ENCODE measurements at regions not wholly inside any gene's neighbourhood (a gene's known extent, or its start where the extent isn't known, plus 50 kb on each side); places are given as distances from the start of the nearest gene placed in this dataset.

GRCh38 chr5:128896675-128897074, 68.6 kb upstream of the SLC27A6 start:
- no peak for DNase-seq

DNA sequence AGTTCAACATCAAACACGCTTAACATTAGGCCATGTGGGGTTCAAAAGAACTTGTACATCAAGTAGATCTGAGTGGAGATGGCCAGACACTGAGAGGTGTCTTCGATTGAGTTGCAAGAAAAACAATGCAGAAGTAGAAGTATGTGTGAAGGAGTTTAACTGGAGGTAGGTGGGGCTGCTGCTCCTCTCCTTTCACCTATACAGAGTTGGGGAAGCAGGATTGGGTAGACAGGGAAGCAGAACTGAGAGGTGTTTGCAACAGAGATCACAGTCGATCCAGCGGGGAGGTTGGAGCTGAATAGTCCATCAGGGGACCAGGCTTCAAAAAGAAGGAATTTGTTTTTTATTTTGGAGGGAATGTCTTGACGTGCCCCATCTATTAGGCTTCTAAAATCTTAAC, 61.7 kb upstream of the SLC27A6 start:
- no peak for DNase-seq

DNA sequence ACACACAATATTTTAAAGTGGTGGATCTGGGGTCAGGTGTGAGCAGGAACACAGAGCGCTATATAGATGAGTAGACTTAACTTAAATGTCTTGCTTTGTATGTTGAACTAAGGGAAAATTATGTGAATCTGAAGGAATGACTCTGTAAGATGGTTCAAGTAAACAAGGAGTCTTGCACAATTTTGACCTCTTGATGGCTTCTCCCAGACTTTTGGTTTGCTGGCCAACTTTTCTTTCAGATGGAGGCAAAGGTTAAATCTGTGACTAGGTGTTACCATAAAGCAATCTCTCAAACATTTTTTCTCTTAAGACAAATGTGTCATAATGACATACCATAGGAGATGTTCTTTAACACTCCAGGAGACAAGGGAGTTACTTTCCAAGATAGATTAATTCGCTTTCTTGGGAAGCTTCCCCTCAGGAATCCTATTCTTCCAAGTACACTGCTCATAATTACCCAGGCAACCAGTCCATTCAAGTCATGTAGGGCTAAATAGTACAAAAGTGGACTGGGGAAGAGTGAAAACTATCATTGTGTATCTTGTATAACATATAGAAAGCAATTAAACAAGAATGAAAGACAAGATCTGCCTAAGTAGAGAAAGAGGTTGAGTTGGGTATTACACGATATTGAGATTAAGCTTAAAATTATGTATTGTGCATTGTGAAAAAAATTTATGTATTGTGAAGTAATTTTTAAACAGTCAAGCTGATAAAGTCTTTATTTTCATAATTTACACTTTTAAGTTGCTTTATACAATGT, 60.3 kb upstream of the SLC27A6 start:
- no peak for DNase-seq

DNA sequence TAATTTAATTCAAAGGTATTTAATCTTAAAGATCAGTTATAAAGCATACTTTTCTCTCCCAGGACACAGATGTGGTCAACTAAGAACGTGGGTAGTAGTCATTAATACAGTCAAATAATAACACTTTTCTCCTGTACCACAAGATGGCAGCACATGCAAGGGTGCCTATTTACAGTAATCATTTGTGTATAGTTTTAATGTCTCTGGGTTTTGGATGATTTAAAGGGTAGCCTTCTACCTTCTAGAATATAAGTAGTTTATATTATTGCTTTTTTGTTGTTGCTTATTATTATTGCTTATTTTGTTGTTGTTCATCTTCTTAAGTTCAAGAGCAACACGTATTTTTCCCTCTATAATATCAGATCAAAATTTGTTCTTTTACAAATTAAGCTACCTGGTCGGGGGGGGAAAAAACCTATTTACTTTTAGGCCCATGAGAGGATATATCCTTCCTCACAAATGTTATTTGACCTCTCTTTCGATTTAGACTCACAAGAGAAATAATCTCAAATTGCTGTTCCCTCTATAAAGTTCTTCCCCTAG, 59.6 kb upstream of the SLC27A6 start:
- peak in 3 of 14 donors; percentile 0 to 5 (median 1) for DNase-seq

DNA sequence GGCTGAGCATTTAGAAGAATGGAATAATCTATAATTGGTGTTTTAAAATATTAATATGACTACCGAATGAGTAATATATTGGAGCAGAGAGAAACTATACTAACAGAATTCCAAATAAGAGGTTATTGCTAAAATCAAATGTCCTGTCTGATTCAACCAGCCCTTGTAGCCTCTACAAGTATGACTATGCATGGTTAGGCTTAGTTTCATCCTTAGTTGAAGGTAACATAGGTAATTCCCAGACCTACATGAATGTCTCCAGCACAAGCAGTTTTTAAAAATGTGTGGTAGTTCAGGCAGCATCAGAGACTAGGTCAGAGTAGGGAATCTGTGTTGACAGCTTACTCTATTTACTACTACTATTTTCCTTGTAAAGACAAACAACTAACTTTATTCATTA, 51.7 kb upstream of the SLC27A6 start:
- DNase-seq = no peak
